Sigmoid colon (tissue), 6 donors: ENCODE measurements at regions not wholly inside any gene's neighbourhood (a gene's known extent, or its start where the extent isn't known, plus 50 kb on each side); places are given as distances from the start of the nearest gene placed in this dataset.

Experiments used
- DNase-seq: peaks from one replicate; pipeline ENCODE4 v3.0.0-alpha.2; 2019
- H3K27ac ChIP-seq, 4 donors: fragments of 200-600 bp; sonication (generic); one replicate each; pipeline ENCODE4 v1.5.1; 2016 to 2019; ENCODE audit warnings: mild to moderate bottlenecking in 1 of 4
- H3K27me3 ChIP-seq, 3 donors: fragments of 200-600 bp; sonication (generic); one replicate each; pipeline ENCODE4 v1.5.1; 2019; ENCODE audit warnings: mild to moderate bottlenecking in 1 of 3
- H3K36me3 ChIP-seq, 4 donors: fragments of 200-600 bp; sonication (generic); one replicate each; pipeline ENCODE4 v1.5.1; 2016 to 2019
- H3K4me1 ChIP-seq, 4 donors: fragments of 200-600 bp; sonication (generic); one replicate each; pipeline ENCODE4 v1.5.1; 2017 to 2019
- H3K4me3 ChIP-seq, 4 donors: fragments of 200-600 bp; sonication (generic); one replicate each; pipeline ENCODE4 v1.5.1; 2017 to 2019; ENCODE audit warnings: mild to moderate bottlenecking in 2 of 4, moderate library complexity in 1 of 4
- H3K9me3 ChIP-seq, 4 donors: fragments of 200-600 bp in 3 of 4; sonication (generic) in 3 of 4; one replicate each; pipeline versions ENCODE4 v1.5.1 to v1.6.1; 2013 to 2019
- EP300 ChIP-seq, 4 donors: sonication (generic); formaldehyde crosslinking; IDR thresholded peaks; one replicate each; pipeline ENCODE4 v1.6.1; 2017; ENCODE audit warnings: antibody characterized with exemption in 4 of 4
- POLR2A ChIP-seq, 2 donors: fragments of 450-650 bp; IDR thresholded peaks; one replicate each; pipeline ENCODE4 v1.6.1; 2016; ENCODE audit warnings: antibody characterized with exemption in 2 of 2, mild to moderate bottlenecking in 2 of 2, moderate library complexity in 2 of 2
- POLR2AphosphoS5 ChIP-seq, 4 donors: sonication (generic); formaldehyde crosslinking; IDR thresholded peaks; one replicate each; pipeline ENCODE4 v1.6.1; 2017; ENCODE audit warnings: antibody characterized with exemption in 4 of 4
- WGBS, 2 donors: extraction: QIAGEN DNeasy Blood & Tissue Kit; methylation state at CpG; one replicate each; pipeline ENCODE4 v1.1.7; 2013; 5-methylcytosine and 5-hydroxymethylcytosine counted together
- intact Hi-C: fragments of 100-400 bp; cut with DNase I; formaldehyde crosslinking; loops from one replicate; pipeline ENCODE4 v1.15.1; 2023
- TF ChIP-seq, protein P1 (sequence below), 4 experiments: fragments of 450-650 bp in 3 of 4; fragments of 200-600 bp in 1 of 4; IDR thresholded peaks; one replicate each; pipeline ENCODE4 v1.5.1; 2016 to 2019; ENCODE audit warnings: antibody characterized with exemption in 4 of 4, mild to moderate bottlenecking in 3 of 4, moderate library complexity in 2 of 4
- donor health status: healthy with polysubstance abuse.
- donor health status: healthy.

GRCh38 chr5:155676967-155677366 is 650.0 kb upstream of the SGCD start:
- H3K36me3 ChIP-seq: no peaks in the 10 kb centered on the region
- no peak for DNase-seq
- no peaks in the 10 kb centered on the region for H3K27me3 ChIP-seq
- H3K4me1 ChIP-seq: no peaks in the 10 kb centered on the region
- intact Hi-C loops: no loop called here
- no peak overlapping the region for H3K4me3 ChIP-seq
- no peak for TF ChIP-seq POLR2A (IDR thresholded peaks at IDR 0.05)
- TF ChIP-seq, protein P1, sequence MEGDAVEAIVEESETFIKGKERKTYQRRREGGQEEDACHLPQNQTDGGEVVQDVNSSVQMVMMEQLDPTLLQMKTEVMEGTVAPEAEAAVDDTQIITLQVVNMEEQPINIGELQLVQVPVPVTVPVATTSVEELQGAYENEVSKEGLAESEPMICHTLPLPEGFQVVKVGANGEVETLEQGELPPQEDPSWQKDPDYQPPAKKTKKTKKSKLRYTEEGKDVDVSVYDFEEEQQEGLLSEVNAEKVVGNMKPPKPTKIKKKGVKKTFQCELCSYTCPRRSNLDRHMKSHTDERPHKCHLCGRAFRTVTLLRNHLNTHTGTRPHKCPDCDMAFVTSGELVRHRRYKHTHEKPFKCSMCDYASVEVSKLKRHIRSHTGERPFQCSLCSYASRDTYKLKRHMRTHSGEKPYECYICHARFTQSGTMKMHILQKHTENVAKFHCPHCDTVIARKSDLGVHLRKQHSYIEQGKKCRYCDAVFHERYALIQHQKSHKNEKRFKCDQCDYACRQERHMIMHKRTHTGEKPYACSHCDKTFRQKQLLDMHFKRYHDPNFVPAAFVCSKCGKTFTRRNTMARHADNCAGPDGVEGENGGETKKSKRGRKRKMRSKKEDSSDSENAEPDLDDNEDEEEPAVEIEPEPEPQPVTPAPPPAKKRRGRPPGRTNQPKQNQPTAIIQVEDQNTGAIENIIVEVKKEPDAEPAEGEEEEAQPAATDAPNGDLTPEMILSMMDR (IDR thresholded peaks at IDR 0.05): no peak
- TF ChIP-seq EP300 (IDR thresholded peaks at IDR 0.05): no peak
- TF ChIP-seq POLR2AphosphoS5 (IDR thresholded peaks at IDR 0.05): no peak
- peaks cover 0 to 4% (median 0%) of the 10 kb centered on the region in 4 donors for H3K9me3 ChIP-seq
- no peak overlapping the region for H3K27ac ChIP-seq

- Histone ChIP-seq H3K4me3 (no peak overlapping the region), H3K36me3 (no peaks in the 10 kb centered on the region), H3K27me3 (no peaks in the 10 kb centered on the region), H3K9me3 (peaks cover 0 to 4% (median 0%) of the 10 kb centered on the region in 4 donors), H3K27ac (no peak overlapping the region), H3K4me1 (no peaks in the 10 kb centered on the region)
- intact Hi-C loops: no loop called here
- no peak for DNase-seq
- TF ChIP-seq POLR2AphosphoS5 (IDR thresholded peaks at IDR 0.05) (no peak), POLR2A (IDR thresholded peaks at IDR 0.05) (no peak), EP300 (IDR thresholded peaks at IDR 0.05) (no peak)
- TF ChIP-seq, protein P1 (IDR thresholded peaks at IDR 0.05): no peak
- WGBS, 2 donors: 34 to 72% methylated on average over 2 of the region's 2 CpGs
Measured at GRCh38 chr5:155678371-155678770, 648.6 kb upstream of the SGCD start.

DNA sequence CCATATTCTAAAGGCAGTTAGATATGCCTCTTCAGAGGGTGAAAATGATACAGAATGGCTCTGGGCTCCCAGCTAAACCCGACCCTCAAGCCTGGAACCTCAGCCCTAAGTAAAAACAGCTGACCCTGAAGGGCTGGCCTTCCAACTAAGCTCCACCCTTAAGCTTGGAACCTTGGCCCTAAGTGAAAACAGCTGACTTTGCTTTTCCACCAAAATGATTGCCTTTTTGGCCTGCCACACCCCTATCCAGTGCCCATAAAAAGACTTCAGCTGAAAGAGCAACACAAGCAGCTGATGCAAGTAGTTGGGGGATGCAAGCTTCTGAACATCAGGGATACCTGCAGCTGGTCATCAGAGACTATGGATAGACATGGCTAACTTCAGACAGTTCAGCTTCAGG is 647.4 kb upstream of the SGCD start:
- H3K36me3 ChIP-seq: no peaks in the 10 kb centered on the region
- H3K4me1 ChIP-seq: no peaks in the 10 kb centered on the region
- H3K4me3 ChIP-seq: no peak overlapping the region
- TF ChIP-seq, protein P1 (IDR thresholded peaks at IDR 0.05): no peak
- TF ChIP-seq POLR2AphosphoS5 (IDR thresholded peaks at IDR 0.05): no peak
- no peak for TF ChIP-seq EP300 (IDR thresholded peaks at IDR 0.05)
- no peak for TF ChIP-seq POLR2A (IDR thresholded peaks at IDR 0.05)
- WGBS, 2 donors: 21 to 55% methylated on average over 1 of the region's 1 CpG
- no peak overlapping the region for H3K27ac ChIP-seq
- no peak for DNase-seq
- H3K9me3 ChIP-seq: peaks cover 0 to 4% (median 0%) of the 10 kb centered on the region in 4 donors
- H3K27me3 ChIP-seq: no peaks in the 10 kb centered on the region
- intact Hi-C loops: no loop called here

- intact Hi-C loops: no loop called here
- Histone ChIP-seq H3K4me3 (no peak overlapping the region), H3K4me1 (no peaks in the 10 kb centered on the region), H3K9me3 (no peaks in the 10 kb centered on the region), H3K36me3 (no peaks in the 10 kb centered on the region), H3K27ac (no peak overlapping the region), H3K27me3 (no peaks in the 10 kb centered on the region)
- no peak for TF ChIP-seq EP300 (IDR thresholded peaks at IDR 0.05)
- TF ChIP-seq, protein P1 (IDR thresholded peaks at IDR 0.05): no peak
- TF ChIP-seq POLR2A (IDR thresholded peaks at IDR 0.05): no peak
- no peak for TF ChIP-seq POLR2AphosphoS5 (IDR thresholded peaks at IDR 0.05)
- no peak for DNase-seq
Measured at GRCh38 chr5:155684417-155684816, 642.5 kb upstream of the SGCD start.

DNA sequence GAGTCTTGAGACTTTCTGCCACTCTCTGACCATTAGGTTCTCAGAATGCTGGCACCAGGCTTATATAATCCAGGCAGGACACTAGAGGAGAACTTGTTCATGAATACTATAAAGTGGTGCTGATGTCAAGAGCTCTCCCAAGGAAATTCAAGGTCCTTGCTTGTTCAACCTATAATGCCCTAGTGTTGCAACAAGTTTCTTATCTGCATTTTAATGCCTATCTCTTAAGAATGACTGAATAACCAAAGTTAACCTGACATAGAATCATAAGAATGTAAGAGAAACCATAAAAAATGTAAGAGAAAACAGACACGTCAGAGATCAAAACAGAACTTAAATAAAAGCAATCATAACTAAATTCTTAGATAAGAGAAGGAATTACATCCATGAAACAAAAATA is 640.8 kb upstream of the SGCD start:
- no peaks in the 10 kb centered on the region for H3K4me1 ChIP-seq
- no peaks in the 10 kb centered on the region for H3K27me3 ChIP-seq
- intact Hi-C loops: no loop called here
- no peaks in the 10 kb centered on the region for H3K9me3 ChIP-seq
- no peaks in the 10 kb centered on the region for H3K36me3 ChIP-seq
- 45 to 49% methylated on average over 1 of the region's 1 CpG for WGBS, 2 donors
- no peak overlapping the region for H3K4me3 ChIP-seq
- H3K27ac ChIP-seq: no peak overlapping the region
- TF ChIP-seq POLR2AphosphoS5 (IDR thresholded peaks at IDR 0.05) (no peak), POLR2A (IDR thresholded peaks at IDR 0.05) (no peak), EP300 (IDR thresholded peaks at IDR 0.05) (no peak)
- TF ChIP-seq, protein P1 (IDR thresholded peaks at IDR 0.05): no peak
- no peak for DNase-seq
